Kidney (tissue), 13 donors: ENCODE measurements at regions not wholly inside any gene's neighbourhood (a gene's known extent, or its start where the extent isn't known, plus 50 kb on each side); places are given as distances from the start of the nearest gene placed in this dataset.

ENCODE experiments used
- DNase-seq, 5 donors: peaks; one replicate each; pipeline ENCODE4 v3.0.0-alpha.2; 2013 to 2020
- FAIRE-seq: peaks from 2 replicates; lab custom pipeline; 2012; peaks lifted over from hg19 to GRCh38; lab: Jason Lieb, UNC
- H3K27ac ChIP-seq, 2 donors: one replicate each; pipeline ENCODE4 v1.7.0; 2013; ENCODE audit warnings: low read depth in 2 of 2, low read length in 2 of 2, inconsistent platforms in 1 of 2
- H3K27me3 ChIP-seq: one replicate; pipeline ENCODE4 v1.7.1; 2013; ENCODE audit warnings: low read length, inconsistent platforms; ENCODE audit not compliant: control insufficient read depth, insufficient read depth
- H3K36me3 ChIP-seq, 3 donors: one replicate each; pipeline versions ENCODE4 v1.7.0 to v1.7.1; 2013; ENCODE audit warnings: low read length in 3 of 3, control low read depth in 1 of 3, inconsistent platforms in 1 of 3; ENCODE audit not compliant: insufficient read depth in 3 of 3, control insufficient read depth in 2 of 3
- H3K4me1 ChIP-seq, 3 donors: one replicate each; pipeline versions ENCODE4 v1.7.0 to v1.7.1; 2013; ENCODE audit warnings: low read length in 3 of 3, inconsistent platforms in 1 of 3, low read depth in 1 of 3; ENCODE audit not compliant: control insufficient read depth in 2 of 3, insufficient read depth in 2 of 3
- H3K4me3 ChIP-seq, 3 donors: one replicate each; pipeline versions ENCODE4 v1.7.0 to v1.8.1; 2013; ENCODE audit warnings: low read length in 3 of 3, control low read depth in 1 of 3, inconsistent platforms in 1 of 3
- H3K9ac ChIP-seq, 3 donors: one replicate each; pipeline versions ENCODE4 v1.7.0 to v1.7.1; 2013; ENCODE audit warnings: low read length in 3 of 3, control low read depth in 1 of 3, inconsistent platforms in 1 of 3
- H3K9me3 ChIP-seq, 3 donors: one replicate each; pipeline versions ENCODE4 v1.7.0 to v1.7.1; 2013; ENCODE audit warnings: low read length in 3 of 3, control low read depth in 1 of 3, inconsistent platforms in 1 of 3; ENCODE audit not compliant: control insufficient read depth in 2 of 3, insufficient read depth in 1 of 3
- CTCF ChIP-seq: IDR thresholded peaks from 3 replicates; pipeline ENCODE4 v1.5.1; 2012; ENCODE audit warnings: mild to moderate bottlenecking, moderate library complexity, borderline replicate concordance; ENCODE audit not compliant: insufficient read depth; ENCODE audit errors: extremely low read depth
- intact Hi-C: fragments of 100-400 bp; cut with DNase I; formaldehyde crosslinking; loops from one replicate; pipeline ENCODE4 v1.11.1; 2022
- donor health status: control.
- donor health status: control.
- donor health status: control.
- donor health status: control.
- donor health status: control.
- donor health status: DM: yes; HTN: yes; CAD: no.
- donor health status: Normal renal cell carcinoma (clear cell type).

- no peak overlapping the region for H3K9ac ChIP-seq
- no peaks in the 10 kb centered on the region for H3K27me3 ChIP-seq
- no peak overlapping the region for H3K27ac ChIP-seq
- intact Hi-C loops = no loop called here
- DNase-seq (no peak), FAIRE-seq (no peak)
- no peak overlapping the region for H3K4me3 ChIP-seq
- H3K4me1 ChIP-seq = no peaks in the 10 kb centered on the region
- H3K36me3 ChIP-seq = no peaks in the 10 kb centered on the region
- H3K9me3 ChIP-seq = no peaks in the 10 kb centered on the region
- TF ChIP-seq CTCF = no peak
Measured at GRCh38 chr5:17989036-17989435, 354.8 kb downstream of the TAF11L14 start.

GRCh38 chr5:17989567-17990563, 355.6 kb downstream of the TAF11L14 start:
- no peak overlapping the region for H3K27ac ChIP-seq
- H3K4me1 ChIP-seq = no peaks in the 10 kb centered on the region
- no peak for FAIRE-seq
- intact Hi-C loops = no loop called here
- no peak for TF ChIP-seq CTCF
- no peaks in the 10 kb centered on the region for H3K27me3 ChIP-seq
- no peak overlapping the region for H3K9ac ChIP-seq
- H3K9me3 ChIP-seq = no peaks in the 10 kb centered on the region
- H3K36me3 ChIP-seq = no peaks in the 10 kb centered on the region
- peak in 1 of 5 donors; percentile 8 for DNase-seq
- no peak overlapping the region for H3K4me3 ChIP-seq

GRCh38 chr5:17991775-17992174, 357.5 kb downstream of the TAF11L14 start:
- Histone ChIP-seq H3K4me3 (no peak overlapping the region), H3K4me1 (no peaks in the 10 kb centered on the region), H3K9ac (no peak overlapping the region), H3K36me3 (no peaks in the 10 kb centered on the region), H3K27ac (no peak overlapping the region), H3K9me3 (no peaks in the 10 kb centered on the region), H3K27me3 (no peaks in the 10 kb centered on the region)
- no peak for FAIRE-seq
- no peak for DNase-seq
- TF ChIP-seq CTCF = no peak
- intact Hi-C loops = no loop called here
